ENCODE measurements at regions not wholly inside any gene's neighbourhood (a gene's known extent, or its start where the extent isn't known, plus 50 kb on each side); places are given as distances from the start of the nearest gene placed in this dataset.

- TF ChIP-seq CTCF (IDR thresholded peaks at IDR 0.05), result no peak
- TF ChIP-seq POLR2AphosphoS5 (IDR thresholded peaks at IDR 0.05), result no peak
- TF ChIP-seq POLR2A (IDR thresholded peaks at IDR 0.05), result no peak
Observed at GRCh38 chr17:71004413-71004812, 835.1 kb downstream of the KCNJ2 start.
